Esophagus muscularis mucosa (tissue), 4 donors: ENCODE measurements at regions not wholly inside any gene's neighbourhood (a gene's known extent, or its start where the extent isn't known, plus 50 kb on each side); places are given as distances from the start of the nearest gene placed in this dataset.
A peak's percentile ranks its signal among the peaks of the same experiment; 100 is the strongest.

Experiments
- DNase-seq: peaks from one replicate; pipeline ENCODE4 v3.0.0-alpha.2; 2017; ENCODE audit errors: extremely low spot score
- H3K27ac ChIP-seq, 4 donors: fragments of 200-600 bp; sonication (generic); replicated peaks in 1 of 4; 1 replicate in 3 of 4; 2 replicates in 1 of 4; pipeline ENCODE4 v1.5.1; 2016 to 2019; ENCODE audit warnings: mild to moderate bottlenecking in 1 of 4
- H3K27me3 ChIP-seq, 4 donors: fragments of 200-600 bp; sonication (generic); one replicate each; pipeline versions ENCODE4 v1.5.1 to v1.6.0; 2016 to 2019
- H3K36me3 ChIP-seq, 4 donors: fragments of 200-600 bp; sonication (generic); one replicate each; pipeline ENCODE4 v1.5.1; 2016 to 2019
- H3K4me1 ChIP-seq, 4 donors: fragments of 200-600 bp; sonication (generic); one replicate each; pipeline ENCODE4 v1.5.1; 2016 to 2019
- H3K4me3 ChIP-seq, 4 donors: fragments of 200-600 bp; sonication (generic); 1 replicate in 2 of 4; 2 replicates in 2 of 4; pipeline ENCODE4 v1.5.1; 2016 to 2019; ENCODE audit warnings: mild to moderate bottlenecking in 4 of 4, moderate library complexity in 1 of 4
- H3K9me3 ChIP-seq, 4 donors: fragments of 200-600 bp; sonication (generic); 1 replicate in 3 of 4; 2 replicates in 1 of 4; pipeline ENCODE4 v1.5.1; 2016 to 2019
- CTCF ChIP-seq, 3 experiments: fragments of 200-600 bp in 2 of 3; fragments of 450-650 bp in 1 of 3; sonication (generic) in 2 of 3; IDR thresholded peaks; one replicate each; pipeline ENCODE4 v1.5.1; 2017 to 2019; ENCODE audit warnings: antibody characterized with exemption in 3 of 3, mild to moderate bottlenecking in 2 of 3, moderate library complexity in 1 of 3
- EP300 ChIP-seq: sonication (generic); formaldehyde crosslinking; IDR thresholded peaks from one replicate; pipeline ENCODE4 v1.6.1; 2017; ENCODE audit warnings: antibody characterized with exemption
- POLR2A ChIP-seq: fragments of 450-650 bp; IDR thresholded peaks from one replicate; pipeline ENCODE4 v1.6.1; 2017; ENCODE audit warnings: antibody characterized with exemption, moderate library complexity, mild to moderate bottlenecking, low read depth
- POLR2AphosphoS5 ChIP-seq, 2 donors: sonication (generic); formaldehyde crosslinking; IDR thresholded peaks; one replicate each; pipeline ENCODE4 v1.6.1; 2017; ENCODE audit warnings: antibody characterized with exemption in 2 of 2
- WGBS: methylation state at CpG from one replicate; pipeline ENCODE4 v1.1.5; 2018; 5-methylcytosine and 5-hydroxymethylcytosine counted together
- intact Hi-C: fragments of 100-400 bp; cut with DNase I; formaldehyde crosslinking; loops from one replicate; pipeline ENCODE4 v1.15.1; 2023

- Histone ChIP-seq H3K27me3 (no peaks in the 10 kb centered on the region), H3K4me1 (peaks cover 0 to 25% (median 17%) of the 10 kb centered on the region in 4 donors), H3K36me3 (no peaks in the 10 kb centered on the region), H3K9me3 (no peaks in the 10 kb centered on the region), H3K4me3 (no peak overlapping the region), H3K27ac (no peak overlapping the region)
- no peak for DNase-seq
- no peak for TF ChIP-seq EP300
- TF ChIP-seq POLR2AphosphoS5 (IDR thresholded peaks at IDR 0.05), result no peak
- no peak for TF ChIP-seq CTCF (IDR thresholded peaks at IDR 0.05)
- TF ChIP-seq POLR2A, result no peak
- intact Hi-C loops, result no loop called here
Measured at GRCh38 chr12:22851532-22851931, 226.6 kb downstream of the ETNK1 start.

GRCh38 chr12:22855456-22855855 lies 230.5 kb downstream of the ETNK1 start:
- intact Hi-C loops, result loop anchor here (5.0 kb wide), 1 partner anchor 197 kb away; no protein-coding TSS in a partner anchor
- 59% methylated on average over 2 of the region's 2 CpGs for WGBS

GRCh38 chr12:22856178-22856577 lies 231.2 kb downstream of the ETNK1 start:
- TF ChIP-seq POLR2AphosphoS5 (IDR thresholded peaks at IDR 0.05) (no peak), CTCF (IDR thresholded peaks at IDR 0.05) (peak; percentile 54 to 59 (median 59)), POLR2A (no peak)
- intact Hi-C loops, result loop anchor here (5.0 kb wide), 1 partner anchor 196 kb away; no protein-coding TSS in a partner anchor
- Histone ChIP-seq H3K27me3 (no peaks in the 10 kb centered on the region), H3K4me3 (peak overlapping the region in 1 of 4 donors; percentile 17), H3K36me3 (no peaks in the 10 kb centered on the region), H3K9me3 (no peaks in the 10 kb centered on the region), H3K4me1 (peaks cover 0 to 24% (median 17%) of the 10 kb centered on the region in 4 donors), H3K27ac (no peak overlapping the region)
- DNase-seq, result no peak
- WGBS, result 0% methylated on average over 2 of the region's 2 CpGs

More at GRCh38 chr12:22855456-22855855, 230.5 kb downstream of the ETNK1 start:
- Histone ChIP-seq H3K27ac (no peak overlapping the region), H3K27me3 (no peaks in the 10 kb centered on the region), H3K36me3 (no peaks in the 10 kb centered on the region), H3K4me3 (no peak overlapping the region), H3K9me3 (no peaks in the 10 kb centered on the region), H3K4me1 (peaks cover 0 to 25% (median 17%) of the 10 kb centered on the region in 4 donors)
- no peak for DNase-seq
- TF ChIP-seq EP300 (no peak), POLR2AphosphoS5 (IDR thresholded peaks at IDR 0.05) (no peak)

GRCh38 chr12:22858849-22859570 lies 234.0 kb downstream of the ETNK1 start:
- Histone ChIP-seq H3K4me3 (no peak overlapping the region), H3K27me3 (no peaks in the 10 kb centered on the region), H3K4me1 (peaks cover 0 to 12% (median 0%) of the 10 kb centered on the region in 4 donors), H3K36me3 (no peaks in the 10 kb centered on the region), H3K9me3 (no peaks in the 10 kb centered on the region), H3K27ac (no peak overlapping the region)
- 69% methylated on average over 9 of the region's 9 CpGs for WGBS
- intact Hi-C loops, result loop anchor here (5.0 kb wide), 1 partner anchor 193 kb away; no protein-coding TSS in a partner anchor
- TF ChIP-seq POLR2AphosphoS5 (IDR thresholded peaks at IDR 0.05) (no peak), POLR2A (no peak)
- DNase-seq, result no peak

- intact Hi-C loops, result loop anchor here (5.0 kb wide), 1 partner anchor 154 kb away; no protein-coding TSS in a partner anchor
- peaks cover 0 to 6% (median 0%) of the 10 kb centered on the region in 4 donors for H3K4me1 ChIP-seq
- no peaks in the 10 kb centered on the region for H3K36me3 ChIP-seq
- 82% methylated on average over 3 of the region's 3 CpGs for WGBS
- TF ChIP-seq CTCF (IDR thresholded peaks at IDR 0.05) (no peak), POLR2AphosphoS5 (IDR thresholded peaks at IDR 0.05) (no peak), EP300 (no peak), POLR2A (no peak)
- DNase-seq, result no peak
- H3K27ac ChIP-seq, result no peak overlapping the region
- no peaks in the 10 kb centered on the region for H3K27me3 ChIP-seq
- no peak overlapping the region for H3K4me3 ChIP-seq
- H3K9me3 ChIP-seq, result no peaks in the 10 kb centered on the region
Measured at GRCh38 chr12:22860926-22861325, 236.0 kb downstream of the ETNK1 start.
